HCT116 (cell line): ENCODE measurements at regions not wholly inside any gene's neighbourhood (a gene's known extent, or its start where the extent isn't known, plus 50 kb on each side); places are given as distances from the start of the nearest gene placed in this dataset.

ENCODE experiments used
- ATAC-seq: fragments of 200-7000 bp; cut with Tn5 transposase; 2 replicates; pipeline ENCODE4 v1.9.1; 2020; ENCODE audit warnings: mild to moderate bottlenecking, moderate library complexity
- BruUV-seq: library from RNA; stranded (reverse); fragments of 400-500 nt; replicated peaks from 2 replicates; lab custom pipeline; 2021; lab: Mats Ljungman, UMichigan
- CTCF ChIA-PET: fragments of 300-600 bp; sonication (Branson Sonifier 250); formaldehyde crosslinking; loops from one replicate; lab custom pipeline; 2021; ENCODE audit warnings: antibody characterized with exemption; lab: Charles Lee
- POLR2A ChIA-PET: fragments of 300-600, 350-600 bp; sonication (Branson Sonifier 250); formaldehyde crosslinking; loops from one replicate; lab custom pipeline; 2021; ENCODE audit warnings: antibody characterized with exemption; lab: Charles Lee
- RAD21 ChIA-PET, 2 experiments: fragments of 300-600 bp; sonication (Branson Sonifier 250); formaldehyde crosslinking; loops; one replicate each; lab custom pipeline; 2023; ENCODE audit warnings: low total read pairs in 2 of 2; ENCODE audit not compliant: uncharacterized antibody in 2 of 2, unreplicated experiment in 2 of 2, low non-redundant PET in 1 of 2; lab: Charles Lee
- DNase-seq: peaks from one replicate; pipeline ENCODE4 v3.0.0-alpha.2; 2010; ENCODE audit warnings: low read depth, low spot score
- H2AFZ ChIP-seq: fragments of 200-600 bp; shearing (Covaris generic), sonication (generic); 2 replicates; pipeline ENCODE4 v1.6.1; 2017; ENCODE audit warnings: low read depth, mixed run types, mixed read lengths, antibody characterized with exemption, low read length; ENCODE audit not compliant: poor library complexity, severe bottlenecking
- H3K27ac ChIP-seq: 2 replicates; pipeline ENCODE4 v1.5.1; 2012; ENCODE audit warnings: low read depth, low read length
- H3K27me3 ChIP-seq: fragments of 200-600 bp; sonication (generic); 2 replicates; pipeline ENCODE4 v1.6.1; 2016; ENCODE audit warnings: mixed run types, low read length, mixed read lengths; ENCODE audit not compliant: insufficient read depth
- H3K36me3 ChIP-seq, 2 experiments: fragments of 200-500 bp in 1 of 2; fragments of 200-600 bp in 1 of 2; sonication (Bioruptor generic) in 1 of 2; sonication (generic) in 1 of 2; 2 replicates each; pipeline versions ENCODE4 v1.5.1 to v1.6.1; 2014 to 2016; ENCODE audit warnings: low read length in 2 of 2, inconsistent platforms in 1 of 2, mixed read lengths in 1 of 2, mixed run types in 1 of 2; ENCODE audit not compliant: insufficient read depth in 2 of 2, control insufficient read depth in 1 of 2
- H3K4me1 ChIP-seq, 2 experiments: fragments of 200-600 bp in 1 of 2; sonication (generic) in 1 of 2; 2 replicates each; pipeline versions ENCODE4 v1.5.1 to v1.6.1; 2012 to 2017; ENCODE audit warnings: low read length in 2 of 2, inconsistent platforms in 1 of 2, mild to moderate bottlenecking in 1 of 2, mixed read lengths in 1 of 2, mixed run types in 1 of 2, moderate library complexity in 1 of 2; ENCODE audit not compliant: insufficient read depth in 2 of 2, control insufficient read depth in 1 of 2
- H3K4me2 ChIP-seq: fragments of 200-600 bp; sonication (generic); 2 replicates; pipeline ENCODE4 v1.6.1; 2017; ENCODE audit warnings: mixed run types, low read length, mixed read lengths
- H3K4me3 ChIP-seq, 2 experiments: fragments of 200-600 bp in 1 of 2; sonication (generic) in 1 of 2; replicated peaks in 1 of 2; 2 replicates each; pipeline ENCODE4 v1.5.1; 2011 to 2016; ENCODE audit warnings: low read length in 2 of 2, control low read depth in 1 of 2, low read depth in 1 of 2, mild to moderate bottlenecking in 1 of 2, mixed read lengths in 1 of 2, mixed run types in 1 of 2
- H3K79me2 ChIP-seq: fragments of 200-600 bp; sonication (generic); 2 replicates; pipeline ENCODE4 v1.6.1; 2017; ENCODE audit warnings: mild to moderate bottlenecking, mixed run types, low read length, moderate library complexity, mixed read lengths; ENCODE audit not compliant: insufficient read depth
- H3K9ac ChIP-seq: fragments of 200-600 bp; sonication (generic); 2 replicates; pipeline ENCODE4 v1.6.1; 2016; ENCODE audit warnings: low read length, mixed read lengths
- H3K9me2 ChIP-seq: fragments of 200-600 bp; sonication (generic), shearing (Covaris generic); 2 replicates; pipeline ENCODE4 v1.6.1; 2017; ENCODE audit warnings: mixed run types, mild to moderate bottlenecking, moderate library complexity; ENCODE audit not compliant: insufficient read depth
- H3K9me3 ChIP-seq, 2 experiments: fragments of 200-500 bp in 1 of 2; fragments of 200-600 bp in 1 of 2; sonication (Bioruptor generic) in 1 of 2; sonication (generic) in 1 of 2; 2 replicates each; pipeline ENCODE4 v1.6.1; 2014 to 2017; ENCODE audit warnings: low read length in 2 of 2, mixed read lengths in 2 of 2, inconsistent platforms in 1 of 2, low read depth in 1 of 2, mild to moderate bottlenecking in 1 of 2, mixed run types in 1 of 2, moderate library complexity in 1 of 2; ENCODE audit not compliant: control insufficient read depth in 1 of 2, insufficient read depth in 1 of 2
- H4K20me1 ChIP-seq: fragments of 200-600 bp; sonication (generic), shearing (Covaris generic); 2 replicates; pipeline ENCODE4 v1.6.1; 2017; ENCODE audit warnings: mixed run types, mild to moderate bottlenecking, moderate library complexity; ENCODE audit not compliant: insufficient read depth
- ATF3 ChIP-seq: IDR thresholded peaks from 2 replicates; pipeline ENCODE4 v1.6.1; 2012
- CBX3 ChIP-seq: IDR thresholded peaks from 2 replicates; pipeline ENCODE4 v1.6.1; 2012; ENCODE audit warnings: low read depth
- CTCF ChIP-seq, 3 experiments: fragments of 200-600 bp in 1 of 3; sonication (generic) in 1 of 3; IDR thresholded peaks in 2 of 3; conservative IDR thresholded peaks in 1 of 3; 2 replicates each; pipeline ENCODE4 v1.5.1; 2012 to 2017; ENCODE audit warnings: low read depth in 2 of 3, low read length in 2 of 3, antibody characterized with exemption in 1 of 3, borderline replicate concordance in 1 of 3, control low read depth in 1 of 3, mild to moderate bottlenecking in 1 of 3, mixed read lengths in 1 of 3, mixed run types in 1 of 3, moderate library complexity in 1 of 3; ENCODE audit not compliant: insufficient read depth in 1 of 3
- EGR1 ChIP-seq: IDR thresholded peaks from 2 replicates; pipeline ENCODE4 v1.6.1; 2012; ENCODE audit warnings: low read depth
- ELF1 ChIP-seq: IDR thresholded peaks from 2 replicates; pipeline ENCODE4 v1.6.1; 2012; ENCODE audit warnings: low read depth, borderline replicate concordance
- EZH2 ChIP-seq: fragments of 200-600 bp; sonication (generic); IDR thresholded peaks from 2 replicates; pipeline ENCODE4 v1.6.1; 2017; ENCODE audit warnings: antibody characterized with exemption, mixed run types
- EZH2phosphoT487 ChIP-seq: fragments of 200-600 bp; IDR thresholded peaks from 2 replicates; pipeline ENCODE4 v1.6.1; 2018; ENCODE audit warnings: antibody characterized with exemption, borderline replicate concordance
- FOSL1 ChIP-seq: IDR thresholded peaks from 2 replicates; pipeline ENCODE4 v1.6.1; 2012; ENCODE audit warnings: low read depth
- JUND ChIP-seq: IDR thresholded peaks from 2 replicates; pipeline ENCODE4 v1.6.1; 2012
- MAX ChIP-seq: IDR thresholded peaks from 2 replicates; pipeline ENCODE4 v1.6.1; 2012
- POLR2A ChIP-seq: IDR thresholded peaks from 2 replicates; pipeline ENCODE4 v1.7.0; 2011; ENCODE audit warnings: borderline replicate concordance; ENCODE audit not compliant: insufficient read depth, insufficient read length; ENCODE audit errors: extremely low read depth
- POLR2AphosphoS5 ChIP-seq: IDR thresholded peaks from 2 replicates; pipeline ENCODE4 v1.6.1; 2011; ENCODE audit warnings: mild to moderate bottlenecking, low read depth, low read length, moderate library complexity
- RAD21 ChIP-seq: IDR thresholded peaks from 2 replicates; pipeline ENCODE4 v1.6.1; 2012; ENCODE audit warnings: low read depth, mild to moderate bottlenecking
- SP1 ChIP-seq: IDR thresholded peaks from 2 replicates; pipeline ENCODE4 v1.6.1; 2012; ENCODE audit warnings: low read depth
- SRF ChIP-seq: IDR thresholded peaks from 2 replicates; pipeline ENCODE4 v1.6.1; 2012; ENCODE audit warnings: low read depth
- YY1 ChIP-seq: IDR thresholded peaks from 2 replicates; pipeline ENCODE4 v1.6.1; 2011; ENCODE audit warnings: low read length, low read depth, moderate library complexity, mild to moderate bottlenecking; ENCODE audit not compliant: insufficient replicate concordance; ENCODE audit errors: extremely low read depth
- ZBTB33 ChIP-seq: IDR thresholded peaks from 2 replicates; pipeline ENCODE4 v1.6.1; 2011; ENCODE audit warnings: mild to moderate bottlenecking, low read length, moderate library complexity; ENCODE audit not compliant: insufficient replicate concordance; ENCODE audit errors: extremely low read depth
- ZFX ChIP-seq: fragments of 450-650 bp; IDR thresholded peaks from 2 replicates; pipeline ENCODE4 v1.6.1; 2017
- ZNF274 ChIP-seq: fragments of 200-500 bp; sonication (Bioruptor generic); IDR thresholded peaks from 2 replicates; pipeline ENCODE4 v1.6.1; 2014; ENCODE audit warnings: mild to moderate bottlenecking, low read depth, low read length, inconsistent platforms
- intact Hi-C: fragments of 100-400 bp; cut with micrococcal nuclease; formaldehyde crosslinking; loops from 2 replicates; pipeline ENCODE4 v1.10.0; 2022

- Histone ChIP-seq H4K20me1 (no peaks in the 10 kb centered on the region), H3K27me3 (no peaks in the 10 kb centered on the region), H3K9ac (no peak overlapping the region), H3K4me3 (no peak overlapping the region), H3K9me2 (no peaks in the 10 kb centered on the region), H3K4me1 (no peaks in the 10 kb centered on the region), H3K27ac (no peak overlapping the region), H3K79me2 (no peaks in the 10 kb centered on the region), H3K36me3 (no peaks in the 10 kb centered on the region), H3K4me2 (no peak overlapping the region), H2AFZ (no peak overlapping the region), H3K9me3 (no peaks in the 10 kb centered on the region)
- intact Hi-C loops, result no loop called here
- no TSS peak for BruUV-seq
- no peak for ATAC-seq
- no peak for DNase-seq
- ChIA-PET RAD21 (no interaction called here), POLR2A (no interaction called here), CTCF (no interaction called here)
- TF ChIP-seq RAD21 (no peak), ZNF274 (no peak), ZFX (no peak), MAX (no peak), EGR1 (no peak), SP1 (no peak), ELF1 (no peak), ATF3 (no peak), EZH2phosphoT487 (no peak), FOSL1 (no peak), POLR2AphosphoS5 (no peak), JUND (no peak), CTCF (IDR thresholded peaks at IDR 0.05 in 2 of 3, conservative IDR thresholded peaks at IDR 0.05 in 1 of 3; ENCODE audit: borderline replicate concordance in 1 of 3, insufficient read depth in 1 of 3, low read depth in 2 of 3, low read length in 2 of 3) (no peak), CBX3 (no peak), EZH2 (no peak), YY1 (no peak), SRF (no peak), POLR2A (no peak), ZBTB33 (no peak)
These were observed 296.9 kb upstream of the HS6ST1 start for GRCh38 chr2:128615571-128615970.
